NCI-H526 treated with DMSO at 0.1 percent for 48 hours (cell line): ENCODE measurements at regions not wholly inside any gene's neighbourhood (a gene's known extent, or its start where the extent isn't known, plus 50 kb on each side); places are given as distances from the start of the nearest gene placed in this dataset.
A peak's percentile ranks its signal among the peaks of the same experiment; 100 is the strongest.

Source experiments
- DNase-seq: peaks from one replicate; lab custom pipeline; 2025; lab: John Stamatoyannopoulos, UW

GRCh38 chr7:106196460-106197021, 84.4 kb upstream of the SYPL1 start:
- no peak for DNase-seq

DNA sequence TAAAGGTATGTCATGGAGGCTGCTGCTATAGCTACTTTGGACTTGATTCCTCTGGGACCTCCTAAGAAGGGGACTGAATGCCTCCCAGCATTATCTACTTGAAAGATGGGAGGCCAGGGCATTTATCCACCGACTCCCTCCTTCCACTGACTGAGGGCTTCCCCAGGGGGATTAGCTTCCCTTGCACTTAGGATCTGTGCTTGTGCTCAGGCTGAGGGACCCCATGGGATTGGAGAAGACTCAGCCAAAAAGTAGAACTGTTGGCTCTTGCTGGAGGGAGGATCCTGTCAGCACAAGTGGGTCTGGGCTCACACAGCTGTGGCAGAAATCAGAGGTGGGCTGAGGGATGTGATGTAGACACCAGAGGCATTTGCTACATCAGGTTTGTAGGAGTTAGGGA, 81.5 kb upstream of the SYPL1 start:
- no peak for DNase-seq

DNA sequence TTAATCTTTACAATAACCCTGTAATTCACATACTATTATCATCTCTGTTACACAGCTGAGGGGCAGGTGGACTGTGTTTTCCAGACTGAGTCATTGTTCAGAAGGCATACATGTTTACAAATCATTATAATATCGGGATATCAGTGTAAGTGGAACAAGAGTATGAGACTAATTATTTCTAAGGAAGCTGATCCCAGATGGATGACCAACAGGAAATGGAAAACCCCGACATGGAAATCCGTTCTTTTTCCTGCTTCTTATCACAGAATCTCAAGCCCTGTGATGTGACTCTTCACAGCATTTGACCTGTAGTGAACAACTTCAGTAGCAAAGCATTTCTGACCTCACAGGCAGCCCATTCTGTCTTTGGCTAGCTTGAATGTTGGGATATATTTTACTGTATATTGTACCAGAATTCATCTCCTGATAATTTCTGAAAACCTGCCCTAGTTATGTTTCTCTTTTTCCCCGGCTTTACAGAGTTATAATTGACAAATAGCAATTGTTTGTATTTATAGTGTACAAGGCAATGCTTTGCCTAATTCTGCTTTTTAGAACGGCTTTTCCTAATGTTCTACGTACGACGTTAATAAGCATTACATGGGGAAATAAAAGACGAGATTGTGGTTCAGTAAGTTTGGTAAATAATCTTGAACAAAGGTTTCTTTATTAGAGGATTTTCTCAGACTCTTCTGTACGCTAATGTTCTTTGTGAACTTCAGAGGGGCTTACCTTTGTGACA, 78.6 kb upstream of the SYPL1 start:
- peak; percentile 23 for DNase-seq

DNA sequence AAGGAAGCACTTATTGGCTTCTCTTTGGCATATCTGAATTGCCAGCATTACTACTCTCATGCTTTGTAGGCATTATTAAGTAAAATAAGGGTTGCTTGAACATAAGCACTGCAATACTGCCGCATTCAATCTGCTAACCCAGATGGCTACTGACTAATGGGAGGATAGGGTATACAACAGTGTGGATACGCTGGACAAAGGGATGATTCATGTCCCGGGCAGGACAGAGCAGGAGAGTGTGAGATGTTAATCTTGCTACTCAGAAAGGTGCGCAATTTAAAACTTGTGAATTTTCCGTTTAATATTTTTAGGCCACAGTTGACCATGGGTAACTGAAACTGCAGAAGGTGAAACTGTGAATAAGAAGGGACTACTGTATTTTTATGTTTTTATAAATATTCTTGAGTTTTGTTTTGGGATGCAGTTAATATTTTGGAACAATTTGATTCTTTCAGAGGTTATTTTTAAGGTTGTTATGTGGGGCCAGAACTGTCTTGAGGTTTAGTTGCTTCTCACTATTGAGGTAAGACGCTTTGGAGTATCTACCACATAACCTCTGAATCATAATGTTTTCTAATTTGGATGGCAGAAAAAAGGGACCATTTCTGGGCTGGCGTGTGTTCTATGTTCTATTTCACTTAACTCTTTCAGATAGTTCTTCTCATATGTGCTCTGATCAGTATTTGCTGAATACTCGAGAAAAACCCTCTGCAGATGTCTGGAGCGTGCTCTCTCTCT, 75.7 kb upstream of the SYPL1 start:
- DNase-seq: no peak

- no peak for DNase-seq
These were observed 73.6 kb upstream of the SYPL1 start for GRCh38 chr7:106185719-106186118.

- no peak for DNase-seq
These were observed 71.8 kb upstream of the SYPL1 start for GRCh38 chr7:106183952-106184351.

DNA sequence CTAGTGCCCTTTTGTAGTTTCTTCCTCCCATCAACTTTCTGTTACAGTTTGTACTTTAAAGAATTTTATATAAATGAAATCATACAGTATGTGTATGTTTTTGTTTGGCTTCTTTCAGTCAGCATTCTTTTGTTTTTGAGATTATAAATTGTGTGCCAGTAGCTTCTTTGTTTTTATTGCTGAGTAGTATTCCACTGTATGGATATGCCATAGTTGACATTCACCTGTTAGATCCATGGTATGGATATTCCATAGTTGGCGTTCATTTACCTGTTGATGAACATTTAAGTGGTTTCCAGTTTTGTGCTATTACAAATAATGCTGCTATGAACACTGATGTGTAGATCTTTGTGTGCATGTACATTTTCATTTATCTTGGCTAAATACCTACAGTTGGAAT, 70.8 kb upstream of the SYPL1 start:
- DNase-seq: no peak

DNA sequence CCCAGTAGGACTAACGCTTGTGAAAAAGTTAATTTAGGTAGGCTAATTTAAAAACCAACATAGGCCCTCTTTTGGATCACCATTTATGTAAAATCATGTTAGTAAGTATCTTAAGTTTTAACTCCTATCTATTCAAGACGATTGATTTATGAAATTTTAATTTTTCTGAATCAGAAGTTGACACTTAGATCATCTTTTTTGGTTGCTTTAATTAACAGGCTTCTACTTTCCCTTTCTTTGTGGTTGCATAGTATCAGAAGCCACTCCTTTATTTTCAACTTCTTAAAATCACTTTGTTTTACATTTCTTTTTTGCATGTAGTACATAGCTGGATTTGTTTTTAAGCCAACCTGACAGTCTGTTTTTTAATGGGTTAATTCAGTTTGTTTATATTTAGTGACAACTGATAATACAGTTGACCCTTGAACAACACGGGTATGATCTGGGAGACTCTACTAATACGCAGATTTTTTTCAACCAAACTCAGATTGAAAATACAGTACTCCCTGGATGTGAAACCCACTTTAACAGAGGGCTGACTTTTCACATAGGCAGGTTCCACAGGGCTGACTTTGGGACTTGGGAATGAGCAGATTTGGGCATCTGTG, 69.7 kb upstream of the SYPL1 start:
- DNase-seq: no peak

DNA sequence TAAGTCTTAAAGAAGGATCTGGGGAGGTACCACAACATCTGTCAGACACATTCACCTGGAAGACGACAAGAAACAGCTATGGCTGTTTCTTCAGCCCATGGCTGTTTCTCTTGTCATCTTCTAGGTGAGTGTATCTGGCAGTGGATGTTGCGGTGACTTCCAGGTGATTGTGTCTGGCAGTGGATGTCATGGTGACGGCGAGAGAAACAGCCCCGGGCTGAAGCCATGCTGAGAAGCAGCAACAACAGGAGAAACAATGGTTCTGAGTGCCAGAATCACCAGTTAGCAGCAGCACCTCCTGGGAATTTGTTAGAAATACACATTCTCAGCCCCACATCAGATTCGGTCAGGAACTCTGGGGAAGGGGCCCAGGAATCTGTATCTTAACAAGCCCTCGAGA, 68.6 kb upstream of the SYPL1 start:
- DNase-seq: no peak

DNA sequence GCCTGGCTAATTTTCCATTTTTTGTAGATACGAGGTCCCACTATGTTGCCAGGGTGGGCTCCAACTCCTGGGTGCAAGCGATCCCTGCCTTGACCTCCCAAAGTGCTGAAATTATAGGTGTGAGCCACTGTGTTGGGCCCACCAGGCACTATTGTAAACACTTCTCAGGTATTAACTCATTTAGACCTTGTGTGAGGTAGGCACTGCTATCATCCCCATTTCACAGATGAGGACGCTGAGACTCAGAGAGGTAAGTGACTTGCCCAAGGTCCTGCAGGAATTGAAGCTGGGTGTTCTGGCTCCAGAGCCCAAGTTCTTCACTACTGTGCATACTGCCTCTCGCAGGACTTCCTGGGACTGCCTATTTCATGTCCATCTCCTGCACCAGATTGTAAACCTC, 67.1 kb upstream of the SYPL1 start:
- DNase-seq: no peak

- peak; percentile 17 for DNase-seq
These were observed 66.6 kb upstream of the SYPL1 start for GRCh38 chr7:106178593-106179134.

DNA sequence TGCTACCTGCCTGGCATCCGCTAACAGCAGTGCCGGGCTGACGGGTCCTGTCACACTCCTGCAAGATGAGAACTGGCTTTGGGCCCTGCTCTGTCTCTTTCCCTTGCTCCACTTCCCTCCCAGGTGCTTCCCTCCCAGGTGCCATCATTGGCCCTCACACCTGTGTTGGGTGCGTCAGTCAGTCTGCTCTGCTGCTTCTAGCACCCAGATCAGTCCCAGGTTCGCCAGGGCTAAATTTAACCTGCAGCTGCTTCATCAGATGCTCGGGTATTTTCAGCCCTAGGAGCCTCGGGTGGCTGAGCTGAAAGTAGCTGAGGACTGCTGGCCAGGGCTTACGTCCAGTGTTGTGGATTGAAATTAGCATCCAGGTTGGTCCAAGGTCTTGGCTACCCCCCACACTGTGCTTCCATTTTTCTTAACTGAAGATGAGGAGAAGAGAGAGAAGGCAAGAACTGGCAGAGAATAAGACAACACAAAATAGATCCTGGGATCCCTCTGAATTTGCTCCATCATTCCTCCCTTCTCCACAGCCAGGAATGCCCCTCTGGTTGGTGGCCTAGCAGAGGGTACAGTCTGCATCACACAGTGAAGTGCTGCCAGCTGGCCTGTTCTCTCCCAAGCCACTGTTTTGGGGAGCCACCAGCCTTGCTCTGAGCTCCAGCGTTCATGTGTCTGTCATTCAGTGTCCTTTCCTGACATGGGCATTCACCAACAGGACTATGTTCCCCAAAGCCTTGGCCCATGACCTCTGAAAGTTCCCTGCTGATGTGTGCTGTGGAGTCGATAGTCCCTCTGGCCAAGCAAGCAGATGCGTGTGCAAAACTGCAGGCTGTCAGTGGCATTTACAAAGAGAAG, 65.9 kb upstream of the SYPL1 start:
- DNase-seq: no peak

DNA sequence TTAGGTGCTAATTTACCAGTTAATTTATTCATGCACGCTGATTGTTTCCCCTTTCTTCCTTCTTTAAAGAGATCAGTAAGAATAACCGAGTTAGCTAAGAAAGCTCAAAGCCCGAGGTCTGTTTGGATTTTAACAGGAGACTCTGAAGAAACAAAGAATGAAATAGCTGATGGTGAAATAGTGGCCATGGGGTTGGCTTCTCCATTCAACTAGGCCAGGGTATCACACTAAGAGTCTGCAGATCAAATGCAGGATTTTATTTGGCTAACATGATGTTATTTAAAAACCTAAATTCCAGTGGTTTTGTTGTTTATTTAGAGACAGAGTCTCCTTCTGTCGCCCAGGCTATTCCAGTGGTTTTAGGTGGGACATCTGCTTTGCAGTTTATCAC, 65.2 kb upstream of the SYPL1 start:
- DNase-seq: no peak

- peak; percentile 63 for DNase-seq
These were observed 64.5 kb upstream of the SYPL1 start for GRCh38 chr7:106176414-106177299.

- no peak for DNase-seq
These were observed 63.4 kb upstream of the SYPL1 start for GRCh38 chr7:106175507-106175906.

- DNase-seq: no peak
These were observed 58.5 kb upstream of the SYPL1 start for GRCh38 chr7:106170651-106171050.

DNA sequence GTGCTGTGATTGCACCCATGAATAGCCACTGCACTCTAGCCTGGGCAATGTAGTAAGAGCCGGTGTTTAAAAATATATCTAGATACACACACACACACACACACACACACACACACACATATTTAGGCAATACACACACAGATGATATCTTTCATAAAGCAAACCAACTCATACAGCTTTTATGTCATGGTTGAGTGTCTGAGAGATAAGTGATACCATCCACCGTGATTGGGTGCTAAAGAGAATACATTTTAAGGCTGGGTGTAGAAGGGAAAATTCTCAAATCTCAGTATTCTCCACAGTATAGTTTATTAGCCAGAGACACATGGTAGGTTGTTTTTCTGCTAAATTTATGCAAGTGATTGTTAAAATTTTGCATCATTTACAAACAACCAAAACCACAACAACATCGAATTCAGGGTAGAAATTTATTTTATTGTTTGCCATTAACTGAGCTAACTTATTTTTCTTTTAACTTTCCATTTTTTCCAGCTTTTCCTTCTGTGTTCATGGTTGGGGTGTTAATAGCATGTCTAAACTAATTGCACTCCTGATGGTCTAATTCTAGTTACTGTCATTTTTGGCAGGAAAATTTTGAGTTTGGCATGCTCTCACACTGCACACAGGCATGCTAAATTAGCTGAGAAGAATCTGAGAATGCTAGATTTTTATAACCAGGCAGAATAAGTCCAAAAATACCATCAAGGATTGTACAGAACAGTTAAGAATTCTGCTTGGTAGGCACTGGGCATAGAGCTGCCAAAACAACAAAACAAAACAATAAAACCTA, 57.9 kb upstream of the SYPL1 start:
- no peak for DNase-seq

GRCh38 chr7:106167439-106168136, 55.5 kb upstream of the SYPL1 start:
- DNase-seq: no peak

DNA sequence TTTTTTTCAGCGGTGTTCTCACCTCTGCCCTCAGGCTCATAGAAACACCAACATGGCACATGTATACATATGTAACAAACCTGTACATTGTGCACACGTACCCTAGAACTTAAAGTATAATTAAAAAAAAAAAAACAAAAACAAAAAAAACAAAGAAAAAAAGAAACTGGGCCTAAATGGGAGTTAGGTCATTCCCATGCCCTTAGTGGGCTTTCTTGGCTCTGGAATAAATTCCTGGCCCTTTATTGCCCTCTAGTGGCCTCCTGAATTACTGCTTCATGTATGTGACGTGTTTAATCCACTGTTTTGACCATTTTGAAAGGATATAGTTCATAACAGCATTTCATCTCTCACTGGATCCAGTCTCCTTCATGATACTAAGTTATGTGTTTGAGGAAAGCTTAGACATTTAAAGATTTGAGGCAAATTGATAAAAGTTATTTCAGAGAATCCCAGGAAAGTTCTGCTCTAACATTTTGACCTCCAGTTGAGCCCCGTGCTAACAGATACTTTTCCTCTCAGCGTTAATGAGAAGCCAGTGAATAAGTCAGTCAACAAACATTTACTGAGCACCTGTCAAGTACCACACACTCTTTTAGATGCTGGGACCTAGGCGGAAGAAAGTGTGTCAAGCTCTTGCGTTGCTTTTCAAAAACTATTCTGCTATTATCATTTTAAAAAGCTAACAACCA, 54.7 kb upstream of the SYPL1 start:
- DNase-seq: peak; percentile 27
